Liver (tissue), 8 donors: ENCODE measurements at regions not wholly inside any gene's neighbourhood (a gene's known extent, or its start where the extent isn't known, plus 50 kb on each side); places are given as distances from the start of the nearest gene placed in this dataset.

ENCODE experiments used
- DNase-seq: peaks from one replicate; pipeline ENCODE4 v3.0.0-alpha.2; 2017; ENCODE audit warnings: low spot score
- H3K27ac ChIP-seq, 2 donors: one replicate each; pipeline ENCODE4 v1.7.0; 2013; ENCODE audit warnings: inconsistent platforms in 2 of 2, low read length in 2 of 2, control low read depth in 1 of 2, low read depth in 1 of 2, mild to moderate bottlenecking in 1 of 2
- H3K27me3 ChIP-seq, 4 donors: one replicate each; pipeline versions ENCODE4 v1.6.1 to v1.7.0; 2013; ENCODE audit warnings: low read length in 3 of 4, inconsistent platforms in 1 of 4, mild to moderate bottlenecking in 1 of 4, moderate library complexity in 1 of 4; ENCODE audit not compliant: control insufficient read depth in 4 of 4, insufficient read depth in 4 of 4
- H3K36me3 ChIP-seq, 4 donors: one replicate each; pipeline versions ENCODE4 v1.6.1 to v1.7.0; 2013; ENCODE audit warnings: low read length in 3 of 4, mild to moderate bottlenecking in 3 of 4, low read depth in 1 of 4, moderate library complexity in 1 of 4; ENCODE audit not compliant: control insufficient read depth in 4 of 4, insufficient read depth in 3 of 4
- H3K4me1 ChIP-seq, 4 donors: one replicate each; pipeline versions ENCODE4 v1.6.1 to v1.7.0; 2013; ENCODE audit warnings: low read length in 3 of 4, mild to moderate bottlenecking in 3 of 4, moderate library complexity in 1 of 4; ENCODE audit not compliant: control insufficient read depth in 4 of 4, insufficient read depth in 4 of 4
- H3K4me3 ChIP-seq, 3 donors: one replicate each; pipeline versions ENCODE4 v1.6.1 to v1.7.0; 2013; ENCODE audit warnings: low read length in 3 of 3, control low read depth in 1 of 3, low read depth in 1 of 3, mild to moderate bottlenecking in 1 of 3
- H3K9ac ChIP-seq, 2 donors: one replicate each; pipeline ENCODE4 v1.7.0; 2013; ENCODE audit warnings: low read length in 2 of 2, mild to moderate bottlenecking in 2 of 2, moderate library complexity in 2 of 2, control low read depth in 1 of 2, low read depth in 1 of 2
- H3K9me3 ChIP-seq, 4 donors: one replicate each; pipeline versions ENCODE4 v1.6.1 to v1.7.0; 2013; ENCODE audit warnings: low read length in 3 of 4; ENCODE audit not compliant: control insufficient read depth in 4 of 4
- ATF3 ChIP-seq: IDR thresholded peaks from 2 replicates; pipeline ENCODE4 v1.6.1; 2016; ENCODE audit warnings: antibody characterized with exemption
- CTCF ChIP-seq: fragments of 150-350 bp; IDR thresholded peaks from 2 replicates; pipeline ENCODE4 v1.5.1; 2017; ENCODE audit warnings: improper control_type of control experiment, low read depth, low read length; ENCODE audit not compliant: missing input control
- EGR1 ChIP-seq, 2 donors: IDR thresholded peaks; 2 replicates each; pipeline ENCODE4 v1.6.1; 2016 to 2018; ENCODE audit warnings: antibody characterized with exemption in 2 of 2, low read depth in 2 of 2
- FOXA2 ChIP-seq: IDR thresholded peaks from 2 replicates; pipeline ENCODE4 v1.6.1; 2016; ENCODE audit warnings: antibody characterized with exemption
- GABPA ChIP-seq, 2 donors: IDR thresholded peaks in 1 of 2; conservative IDR thresholded peaks in 1 of 2; 2 replicates each; pipeline ENCODE4 v1.6.1; 2016; ENCODE audit warnings: antibody characterized with exemption in 2 of 2, mild to moderate bottlenecking in 1 of 2, moderate library complexity in 1 of 2
- HNF4A ChIP-seq, 2 donors: conservative IDR thresholded peaks; 2 replicates each; pipeline ENCODE4 v1.6.1; 2016; ENCODE audit warnings: antibody characterized with exemption in 2 of 2, mild to moderate bottlenecking in 2 of 2
- HNF4G ChIP-seq: IDR thresholded peaks from 2 replicates; pipeline ENCODE4 v1.6.1; 2016; ENCODE audit warnings: antibody characterized with exemption
- JUND ChIP-seq, 2 donors: IDR thresholded peaks; 2 replicates each; pipeline ENCODE4 v1.6.1; 2016; ENCODE audit warnings: antibody characterized with exemption in 2 of 2
- MAX ChIP-seq: IDR thresholded peaks from 2 replicates; pipeline ENCODE4 v1.6.1; 2016; ENCODE audit warnings: antibody characterized with exemption
- NR2F2 ChIP-seq: IDR thresholded peaks from 2 replicates; pipeline ENCODE4 v1.6.1; 2016; ENCODE audit warnings: antibody characterized with exemption
- RAD21 ChIP-seq, 2 donors: IDR thresholded peaks; 2 replicates each; pipeline ENCODE4 v1.6.1; 2016; ENCODE audit warnings: antibody characterized with exemption in 2 of 2, mild to moderate bottlenecking in 2 of 2
- REST ChIP-seq: IDR thresholded peaks from 2 replicates; pipeline ENCODE4 v1.6.1; 2016; ENCODE audit warnings: antibody characterized with exemption, mild to moderate bottlenecking
- RXRA ChIP-seq, 2 donors: IDR thresholded peaks; 2 replicates each; pipeline ENCODE4 v1.6.1; 2017 to 2018; ENCODE audit warnings: antibody characterized with exemption in 2 of 2, mild to moderate bottlenecking in 1 of 2
- SP1 ChIP-seq: IDR thresholded peaks from 2 replicates; pipeline ENCODE4 v1.6.1; 2018; ENCODE audit warnings: antibody characterized with exemption, mild to moderate bottlenecking
- TAF1 ChIP-seq: conservative IDR thresholded peaks from 2 replicates; pipeline ENCODE4 v1.6.1; 2016; ENCODE audit warnings: antibody characterized with exemption, mild to moderate bottlenecking
- YY1 ChIP-seq: IDR thresholded peaks from 2 replicates; pipeline ENCODE4 v1.6.1; 2016; ENCODE audit warnings: antibody characterized with exemption, mild to moderate bottlenecking
- WGBS: extraction: QIAGEN DNeasy Blood & Tissue Kit; methylation state at CpG from one replicate; pipeline ENCODE4 v1.1.7; 2013; 5-methylcytosine and 5-hydroxymethylcytosine counted together
- donor health status: healthy.
- donor health status: healthy.
- donor health status: healthy.
- donor health status: healthy.
- donor health status: healthy.

- no peaks in the 10 kb centered on the region for H3K9me3 ChIP-seq
Observed at GRCh38 chr4:117383468-117383867, 298.1 kb upstream of the TRAM1L1 start.

More at GRCh38 chr4:117383468-117383867, 298.1 kb upstream of the TRAM1L1 start:
- TF ChIP-seq HNF4A (conservative IDR thresholded peaks at IDR 0.05) (no peak), NR2F2 (no peak), JUND (IDR thresholded peaks at IDR 0.05) (no peak), GABPA (IDR thresholded peaks at IDR 0.05 in 1 of 2, conservative IDR thresholded peaks at IDR 0.05 in 1 of 2) (no peak), TAF1 (no peak), HNF4G (no peak), REST (no peak), ATF3 (no peak), EGR1 (IDR thresholded peaks at IDR 0.05; ENCODE audit: low read depth in 2 of 2) (no peak), RXRA (IDR thresholded peaks at IDR 0.05) (no peak), RAD21 (IDR thresholded peaks at IDR 0.05) (no peak), YY1 (no peak), CTCF (no peak), SP1 (no peak), FOXA2 (no peak), MAX (no peak)
- Histone ChIP-seq H3K27ac (no peak overlapping the region), H3K36me3 (no peaks in the 10 kb centered on the region), H3K4me1 (no peaks in the 10 kb centered on the region), H3K4me3 (no peak overlapping the region), H3K9ac (no peak overlapping the region), H3K27me3 (no peaks in the 10 kb centered on the region)
- WGBS, result 86% methylated on average over 1 of the region's 1 CpG
- DNase-seq, result no peak
